ENCODE measurements at regions not wholly inside any gene's neighbourhood (a gene's known extent, or its start where the extent isn't known, plus 50 kb on each side); places are given as distances from the start of the nearest gene placed in this dataset.
A peak's percentile ranks its signal among the peaks of the same experiment; 100 is the strongest.
"Not testable (repeated sequence)": the region's sequence is repeated elsewhere in the genome, so short reads cannot be mapped to it uniquely, and the experiment has no call there.

DNA sequence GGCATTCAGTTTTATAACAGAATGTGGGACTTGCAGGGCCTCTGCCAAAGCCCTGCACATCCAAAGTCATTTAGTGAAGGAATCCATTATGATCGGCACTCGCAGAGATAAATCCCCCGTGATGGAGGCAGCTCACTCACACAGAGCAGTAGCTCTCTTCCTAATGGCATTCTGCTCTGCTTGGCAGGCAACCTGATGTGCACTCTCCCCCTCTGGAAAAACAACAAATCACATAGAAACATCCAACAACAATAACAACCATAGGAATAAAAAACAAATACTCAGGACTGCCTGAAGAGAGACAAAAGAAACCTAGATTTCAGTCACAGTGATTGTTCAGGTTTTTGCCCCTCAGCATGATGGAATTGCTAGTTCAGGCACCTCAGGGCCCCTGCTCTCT, 59.7 kb downstream of the NAA11 start:
- TF ChIP-seq POLR2A (IDR thresholded peaks at IDR 0.05; ENCODE audit: low read length) = no peak
- DNase-seq = no peak

DNA sequence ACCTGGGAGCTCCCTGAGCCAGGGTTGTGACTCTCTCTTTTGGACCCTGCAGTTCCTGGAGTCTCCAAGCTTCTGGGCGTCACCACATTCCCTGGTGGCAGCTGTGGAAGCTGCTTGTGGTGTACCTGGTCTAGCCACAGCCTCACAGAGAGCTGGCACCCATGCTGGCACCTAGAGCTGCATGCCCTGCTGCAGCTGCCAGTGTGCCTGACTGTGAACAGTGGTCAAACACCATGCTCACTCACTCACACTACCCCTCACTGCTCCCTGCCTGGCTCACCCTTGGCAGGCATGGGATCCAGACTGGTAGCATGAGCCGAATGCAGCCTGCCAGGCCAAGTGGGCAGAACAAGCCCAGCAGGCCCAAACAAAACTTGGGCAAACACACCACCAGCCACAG, 66.6 kb downstream of the NAA11 start:
- no peak for DNase-seq
- TF ChIP-seq GATA1 (IDR thresholded peaks at IDR 0.05; ENCODE audit: low read depth, low read length) (no peak), POLR2A (IDR thresholded peaks at IDR 0.05; ENCODE audit: low read length) (no peak)

DNA sequence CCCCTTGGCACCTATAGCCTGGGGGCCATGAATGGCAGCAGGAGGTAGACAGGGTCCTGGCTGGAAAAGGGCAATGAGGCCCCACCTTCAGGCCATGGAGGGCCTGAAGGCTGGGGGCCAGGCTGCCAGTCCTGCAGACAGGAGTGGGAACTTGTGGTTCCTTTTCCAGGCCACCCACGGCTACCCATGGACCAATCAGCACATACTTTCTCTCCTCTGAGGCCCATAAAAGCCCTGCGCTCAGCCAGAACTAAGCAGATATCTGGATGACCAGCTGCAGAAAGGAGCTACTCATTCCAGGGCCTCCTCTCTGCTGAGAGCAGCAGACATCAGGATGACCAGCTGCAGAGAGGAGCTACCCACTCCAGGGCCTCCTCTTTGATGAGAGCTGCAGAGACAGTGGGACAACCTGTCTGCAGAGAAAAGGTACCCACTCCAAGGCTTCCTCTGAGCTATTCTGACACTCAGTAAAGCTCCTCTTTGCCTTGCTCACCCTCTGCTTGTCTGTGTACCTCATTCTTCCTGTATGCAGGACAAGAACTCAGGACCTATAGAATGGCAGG, 67.2 kb downstream of the NAA11 start:
- TF ChIP-seq POLR2A (IDR thresholded peaks at IDR 0.05; ENCODE audit: low read length) (no peak), GATA1 (IDR thresholded peaks at IDR 0.05; ENCODE audit: low read depth, low read length) (no peak)
- no peak for DNase-seq

DNA sequence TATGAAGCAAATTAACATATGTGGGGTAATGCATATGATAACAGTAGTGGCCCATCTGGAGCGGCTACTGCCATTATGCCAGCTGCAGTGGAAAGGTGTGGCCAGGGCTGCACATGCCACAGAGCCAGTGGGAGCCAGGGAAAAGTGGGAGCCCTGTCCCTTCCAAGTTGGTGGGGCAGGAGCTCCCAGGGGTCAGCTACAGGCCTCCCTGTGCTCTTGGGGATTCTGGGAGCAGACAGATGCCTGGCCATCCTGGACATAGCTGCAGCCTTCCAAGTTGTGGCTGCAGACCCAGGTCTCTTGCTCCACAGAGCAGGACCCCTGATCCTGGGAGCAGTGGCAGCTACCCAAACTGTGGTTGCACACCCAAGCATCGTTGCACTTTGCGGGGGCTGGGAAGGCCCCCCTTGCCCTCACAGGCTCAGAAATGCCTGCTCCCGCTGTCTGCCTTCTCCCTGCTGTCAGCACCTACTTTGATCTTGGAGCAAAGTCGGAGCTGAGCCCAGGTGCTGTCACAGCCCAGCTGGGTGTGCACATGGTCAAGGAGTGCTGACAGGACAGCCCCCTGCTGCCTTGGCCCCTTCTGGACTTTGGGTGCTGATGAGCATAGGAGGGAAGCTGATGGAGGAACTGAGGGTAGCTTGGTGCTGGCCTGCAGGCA, 67.8 kb downstream of the NAA11 start:
- TF ChIP-seq POLR2A (IDR thresholded peaks at IDR 0.05; ENCODE audit: low read length) (no peak), GATA1 (IDR thresholded peaks at IDR 0.05; ENCODE audit: low read depth, low read length) (no peak)
- DNase-seq = no peak

DNA sequence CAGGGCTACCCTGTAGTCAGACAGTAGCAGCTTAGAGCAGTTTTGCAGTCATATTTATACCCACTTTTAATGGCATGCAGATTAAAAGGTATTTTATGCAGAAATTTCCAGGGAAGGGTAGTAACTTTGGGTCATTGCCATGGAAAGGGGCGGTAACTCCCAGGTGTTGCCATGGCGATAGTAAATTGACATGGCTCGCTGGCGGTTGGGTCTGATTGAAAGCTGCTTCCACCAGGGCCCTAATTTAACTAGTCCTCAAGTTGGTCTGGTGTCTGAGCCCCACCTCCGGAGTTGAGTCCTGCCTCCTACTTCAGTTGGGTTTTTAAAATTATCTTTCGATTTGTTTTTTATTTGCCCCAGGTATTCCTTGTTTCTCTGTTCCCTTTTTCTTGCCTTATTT, 70.1 kb downstream of the NAA11 start:
- TF ChIP-seq GATA1 (IDR thresholded peaks at IDR 0.05; ENCODE audit: low read depth, low read length) = no peak
- TF ChIP-seq POLR2A (IDR thresholded peaks at IDR 0.05; ENCODE audit: low read length) = no peak

DNA sequence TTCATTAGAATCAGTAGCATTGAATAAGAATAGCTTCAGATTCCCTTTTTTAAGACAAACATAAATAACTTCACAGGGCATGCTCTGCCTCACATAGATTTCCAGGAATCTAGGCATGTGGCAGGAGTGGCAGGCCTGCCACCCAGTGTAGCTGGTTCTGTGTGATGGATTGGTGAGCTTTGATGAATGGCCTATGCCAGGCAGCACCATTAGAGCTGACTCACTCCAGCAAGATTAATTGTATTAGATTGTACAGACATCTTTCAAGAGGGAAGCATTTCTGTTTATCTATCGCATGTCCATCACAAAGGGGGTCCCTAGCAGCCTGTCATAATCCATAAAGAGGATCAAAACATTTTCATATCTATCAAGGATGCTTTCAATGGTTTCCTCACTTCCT, 71.9 kb downstream of the NAA11 start:
- TF ChIP-seq POLR2A (IDR thresholded peaks at IDR 0.05; ENCODE audit: low read length) = no peak
- TF ChIP-seq GATA1 (IDR thresholded peaks at IDR 0.05; ENCODE audit: low read depth, low read length) = no peak
- no peak for DNase-seq

More for the DNA sequence above, 70.1 kb downstream of the NAA11 start:
- no peak for DNase-seq

DNA sequence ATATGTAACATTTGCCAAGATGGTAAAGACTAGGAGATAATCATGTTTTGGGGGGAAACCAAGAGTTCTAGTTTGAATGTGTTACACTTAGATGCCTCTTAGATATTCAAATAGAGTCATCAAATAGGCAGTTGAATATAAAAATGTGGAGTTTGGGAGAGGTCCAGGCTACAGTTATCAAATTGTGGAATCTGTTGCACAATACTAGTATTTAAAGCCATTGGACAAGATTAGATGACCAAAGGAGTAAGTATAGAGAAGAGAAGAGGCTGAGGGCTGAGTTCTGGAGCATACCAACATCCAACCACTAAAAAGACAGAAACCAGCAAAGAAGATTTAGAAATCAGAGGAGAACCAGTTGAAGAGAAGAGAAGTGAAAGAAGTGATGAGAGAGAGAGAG, 72.7 kb downstream of the NAA11 start:
- TF ChIP-seq POLR2A (IDR thresholded peaks at IDR 0.05; ENCODE audit: low read length) (peak; percentile 15), GATA1 (IDR thresholded peaks at IDR 0.05; ENCODE audit: low read depth, low read length) (no peak)
- no peak for DNase-seq

DNA sequence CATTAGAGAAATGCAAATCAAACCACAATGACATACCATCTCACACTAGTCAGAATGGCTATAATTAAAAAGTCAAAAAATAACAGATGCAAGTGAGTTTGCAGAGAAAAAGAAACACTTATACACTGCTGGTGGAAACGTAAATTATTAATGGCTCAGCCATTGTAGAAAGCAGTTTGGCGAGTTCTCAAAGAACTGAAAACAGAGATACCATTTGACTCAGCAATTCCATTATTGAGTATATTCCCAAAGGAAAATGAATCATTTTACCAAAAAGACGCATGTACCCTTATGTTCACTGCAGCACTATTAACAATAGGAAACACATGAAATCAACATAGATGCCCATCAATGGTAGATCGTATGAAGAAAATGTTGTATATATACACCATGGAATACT, 75.0 kb downstream of the NAA11 start:
- TF ChIP-seq GATA1 (IDR thresholded peaks at IDR 0.05; ENCODE audit: low read depth, low read length) (no peak), POLR2A (IDR thresholded peaks at IDR 0.05; ENCODE audit: low read length) (no peak)
- no peak for DNase-seq

DNA sequence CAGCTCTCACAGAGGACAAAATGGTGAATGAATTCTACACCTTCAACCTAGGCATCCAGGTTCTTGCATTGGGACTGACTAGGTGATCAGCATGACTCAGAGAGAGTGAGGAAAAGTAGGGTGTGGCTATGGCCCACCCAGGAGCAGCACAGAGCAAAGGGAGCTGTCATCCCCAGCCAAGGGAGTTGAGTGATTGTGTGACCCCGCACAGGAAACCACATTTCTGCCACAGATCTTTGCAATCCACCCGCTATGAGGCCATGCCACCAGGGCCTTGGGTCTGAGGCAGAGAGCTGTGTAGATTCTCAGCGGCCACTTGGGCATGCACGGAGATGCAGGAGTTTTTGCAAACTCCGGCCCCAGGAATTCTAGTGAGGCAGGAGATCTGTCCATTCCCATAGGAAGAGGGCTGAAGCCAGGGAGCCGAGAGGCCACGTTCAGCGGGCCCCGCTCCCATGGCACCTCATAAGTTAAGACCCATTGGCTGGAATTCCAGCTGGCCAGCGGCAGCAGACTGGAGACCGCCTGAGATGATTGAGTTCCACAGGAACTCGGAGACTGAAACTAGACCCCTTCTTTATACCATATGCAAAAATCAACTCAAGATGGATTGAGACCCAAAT, 75.9 kb downstream of the NAA11 start:
- DNase-seq = no peak
- TF ChIP-seq POLR2A (IDR thresholded peaks at IDR 0.05; ENCODE audit: low read length) (no peak), GATA1 (IDR thresholded peaks at IDR 0.05; ENCODE audit: low read depth, low read length) (no peak)

DNA sequence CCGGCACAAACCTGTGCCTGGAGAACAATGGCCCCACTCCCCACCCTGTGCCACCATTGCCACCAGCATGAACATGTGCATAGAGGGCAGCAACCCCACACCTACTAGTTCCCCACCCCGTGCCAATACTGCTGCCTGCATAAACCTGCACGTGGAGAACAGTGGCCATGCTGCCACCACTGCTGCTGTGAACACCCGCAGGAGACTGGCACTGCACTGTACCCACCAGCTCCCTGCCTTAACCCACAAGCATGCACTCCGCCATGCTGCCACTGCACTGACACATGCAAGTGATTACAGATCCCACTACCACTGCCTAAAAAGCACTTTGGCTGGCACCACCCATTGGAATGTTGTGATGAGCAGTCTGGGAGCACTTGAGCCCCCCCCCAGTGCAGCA, 77.3 kb downstream of the NAA11 start:
- no peak for TF ChIP-seq POLR2A (IDR thresholded peaks at IDR 0.05; ENCODE audit: low read length)
- TF ChIP-seq GATA1 (IDR thresholded peaks at IDR 0.05; ENCODE audit: low read depth, low read length) = no peak

DNA sequence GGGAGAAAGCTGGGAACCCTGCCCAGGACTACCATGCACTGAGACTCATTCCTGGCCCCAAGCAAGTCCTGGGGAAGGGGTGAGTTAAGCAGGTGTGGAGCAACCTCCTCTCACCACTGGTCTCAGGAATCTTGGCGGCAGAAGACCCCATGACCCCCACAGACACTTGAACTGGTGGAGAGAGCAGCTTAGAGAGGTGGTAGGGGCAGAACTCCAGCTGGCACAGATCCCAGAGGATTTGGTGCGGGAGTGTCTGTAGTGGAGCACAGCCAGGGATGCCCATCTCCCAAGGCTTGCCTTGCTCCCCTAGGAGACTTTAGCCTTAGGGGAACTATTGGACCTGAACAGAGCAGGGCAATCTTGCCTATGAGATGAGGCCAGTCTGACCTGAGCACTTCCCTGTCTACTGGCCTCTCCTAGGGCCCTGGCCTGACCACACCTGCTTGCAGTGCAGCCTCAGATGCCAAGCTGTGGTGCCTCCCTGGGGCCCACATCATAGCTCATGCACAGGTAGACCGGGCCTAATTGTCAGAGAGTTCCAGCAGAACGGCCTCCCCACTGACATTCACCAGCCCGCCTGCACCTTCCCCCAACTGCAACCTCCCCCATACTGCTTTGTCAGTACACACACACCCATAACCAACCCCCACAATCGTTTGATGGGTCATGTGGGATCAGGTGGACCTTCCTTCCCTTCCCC, 78.0 kb downstream of the NAA11 start:
- DNase-seq = no peak
- TF ChIP-seq GATA1 (IDR thresholded peaks at IDR 0.05; ENCODE audit: low read depth, low read length) (no peak), POLR2A (IDR thresholded peaks at IDR 0.05; ENCODE audit: low read length) (no peak)

More for the DNA sequence above, 77.3 kb downstream of the NAA11 start:
- DNase-seq = no peak

DNA sequence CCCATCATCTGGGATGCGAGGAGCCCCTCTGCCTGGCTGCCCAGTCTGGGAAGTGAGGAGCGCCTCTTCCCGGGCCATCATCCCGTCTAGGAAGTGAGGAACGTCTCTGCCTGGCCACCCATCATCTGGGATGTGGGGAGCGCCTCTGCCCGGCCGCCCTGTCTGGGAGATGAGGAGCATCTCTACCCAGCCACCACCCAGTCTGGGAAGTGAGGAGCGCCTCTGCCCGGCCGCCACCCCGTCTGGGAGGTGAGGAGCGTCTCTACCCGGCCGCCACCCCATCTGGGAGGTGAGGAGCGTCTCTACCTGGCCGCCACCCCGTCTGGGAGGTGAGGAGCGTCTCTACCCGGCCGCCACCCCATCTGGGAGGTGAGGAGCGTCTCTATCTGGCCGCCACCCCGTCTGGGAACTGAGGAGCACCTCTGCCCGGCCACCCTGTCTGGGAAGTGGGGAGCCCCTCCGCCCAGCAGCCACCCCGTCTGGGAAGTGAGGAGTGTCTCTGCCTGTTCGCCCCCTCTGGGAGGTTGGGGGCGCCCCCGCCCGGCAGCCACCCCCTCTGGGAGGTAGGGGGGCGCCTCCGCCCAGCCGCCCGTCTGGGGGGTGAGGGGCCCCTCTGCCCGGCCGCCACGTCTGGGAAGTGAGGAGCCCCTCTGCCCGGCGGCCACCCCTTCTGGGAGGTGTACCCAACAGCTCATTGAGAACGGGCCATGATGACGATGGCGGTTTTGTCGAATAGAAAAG, 80.5 kb downstream of the NAA11 start:
- DNase-seq = not testable (repeated sequence)

DNA sequence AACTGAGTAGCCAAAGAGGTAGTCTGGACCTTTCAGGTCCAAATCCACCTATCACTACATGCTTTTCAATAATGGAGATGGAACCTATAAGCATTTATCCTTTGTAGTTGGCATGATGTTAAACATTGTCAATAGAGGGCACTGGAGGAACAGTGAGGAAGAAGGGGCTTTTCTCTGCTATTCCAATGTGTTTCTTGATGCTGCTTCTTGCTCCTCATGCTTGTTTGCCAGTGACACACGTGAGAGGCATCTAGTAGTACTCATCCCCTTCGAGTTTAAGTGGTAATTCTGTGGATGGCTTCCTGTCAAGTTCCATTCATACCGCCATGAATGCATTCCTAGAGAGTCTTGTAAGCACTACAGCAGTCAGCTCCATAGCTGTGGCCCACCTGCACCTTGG, 84.0 kb downstream of the NAA11 start:
- TF ChIP-seq GATA1 (IDR thresholded peaks at IDR 0.05; ENCODE audit: low read depth, low read length) = no peak
- no peak for TF ChIP-seq POLR2A (IDR thresholded peaks at IDR 0.05; ENCODE audit: low read length)
- peak in 1 of 2 experiments; percentile 2 for DNase-seq

DNA sequence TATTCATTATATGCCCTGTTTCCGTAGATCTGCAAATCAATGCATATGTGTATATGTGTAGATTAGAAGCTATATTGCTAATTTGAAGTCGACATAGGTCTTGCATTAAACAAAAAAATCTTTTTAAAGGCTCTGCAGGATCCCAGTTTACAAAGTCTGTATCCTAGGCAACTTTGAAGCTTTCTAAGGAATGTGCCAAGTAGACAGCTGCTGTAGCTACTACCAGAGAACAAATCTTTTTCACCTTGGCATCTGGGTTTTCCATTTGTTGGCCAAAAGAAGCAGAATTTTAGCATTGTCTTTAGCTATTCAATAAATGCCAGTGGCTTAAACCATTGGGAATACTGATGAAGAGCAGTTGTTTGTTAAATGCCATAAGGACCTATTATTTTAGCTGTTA, 88.0 kb downstream of the NAA11 start:
- TF ChIP-seq POLR2A (IDR thresholded peaks at IDR 0.05; ENCODE audit: low read length) (no peak), GATA1 (IDR thresholded peaks at IDR 0.05; ENCODE audit: low read depth, low read length) (no peak)
- DNase-seq = no peak
